SKM-1 (cell line): ENCODE measurements at regions not wholly inside any gene's neighbourhood (a gene's known extent, or its start where the extent isn't known, plus 50 kb on each side); places are given as distances from the start of the nearest gene placed in this dataset.

ENCODE experiments used
- DNase-seq: peaks from one replicate; lab custom pipeline; 2025; ENCODE audit not compliant: unreplicated experiment; lab: John Stamatoyannopoulos, UW

DNA sequence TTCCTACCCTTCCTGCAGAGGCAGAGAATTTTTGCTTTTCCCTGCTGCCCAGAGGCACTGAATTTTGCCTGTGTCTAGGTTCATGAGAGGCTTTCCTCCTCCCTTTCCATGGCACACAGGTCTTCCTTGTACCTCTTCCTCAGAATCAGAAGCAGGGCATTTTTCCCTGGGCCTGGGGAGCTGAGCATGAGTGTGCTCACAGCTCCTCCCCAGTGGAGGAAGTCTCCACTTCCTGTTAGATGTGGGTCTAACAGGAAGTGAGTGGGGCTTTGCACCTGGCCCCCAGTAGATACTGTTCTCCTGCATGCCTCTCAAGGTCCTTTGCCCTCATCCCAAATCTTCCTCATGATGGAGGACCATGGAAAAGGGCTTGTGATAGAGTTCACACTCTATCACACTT lies 297.2 kb upstream of the FIGN start:
- no peak for DNase-seq

DNA sequence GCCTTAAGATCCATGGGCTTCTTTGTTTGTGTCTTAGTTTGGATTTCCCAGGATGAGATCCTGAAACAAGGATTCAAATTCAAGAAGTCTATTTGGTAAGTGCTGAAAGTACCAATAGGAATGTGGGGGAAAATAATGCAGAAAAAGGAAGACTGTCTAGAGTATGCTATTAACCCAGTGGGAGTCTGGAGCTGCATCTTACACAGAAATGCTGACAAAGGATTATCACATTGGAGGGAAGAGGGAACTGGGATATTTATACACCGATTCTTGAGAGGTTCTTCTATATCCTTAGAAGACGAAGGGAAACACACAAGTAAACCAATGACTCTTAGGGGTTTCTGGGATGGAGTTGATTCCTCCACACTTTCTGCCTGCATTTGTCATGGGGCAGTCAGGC lies 294.8 kb upstream of the FIGN start:
- no peak for DNase-seq

GRCh38 chr2:164028814-164029534 lies 293.2 kb upstream of the FIGN start:
- DNase-seq = no peak

DNA sequence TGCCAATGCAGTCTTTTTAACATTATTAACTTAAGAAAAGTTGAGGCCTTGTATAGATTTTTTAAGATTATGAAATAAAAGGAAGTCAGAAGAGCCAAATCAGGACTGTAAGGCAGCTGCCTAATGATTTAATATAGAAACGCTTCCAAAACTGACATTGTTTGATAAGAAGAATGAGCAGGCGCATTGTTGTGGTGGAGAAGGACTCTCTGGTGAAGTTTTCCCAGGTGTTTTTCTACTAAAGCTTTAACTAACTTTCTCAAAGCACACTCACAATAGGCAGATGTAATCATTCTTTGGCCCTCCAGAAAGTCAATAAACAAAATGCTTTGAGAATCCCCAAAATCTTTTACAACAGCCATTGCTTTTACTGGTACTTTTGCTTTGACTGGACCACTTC lies 288.6 kb upstream of the FIGN start:
- DNase-seq = no peak

DNA sequence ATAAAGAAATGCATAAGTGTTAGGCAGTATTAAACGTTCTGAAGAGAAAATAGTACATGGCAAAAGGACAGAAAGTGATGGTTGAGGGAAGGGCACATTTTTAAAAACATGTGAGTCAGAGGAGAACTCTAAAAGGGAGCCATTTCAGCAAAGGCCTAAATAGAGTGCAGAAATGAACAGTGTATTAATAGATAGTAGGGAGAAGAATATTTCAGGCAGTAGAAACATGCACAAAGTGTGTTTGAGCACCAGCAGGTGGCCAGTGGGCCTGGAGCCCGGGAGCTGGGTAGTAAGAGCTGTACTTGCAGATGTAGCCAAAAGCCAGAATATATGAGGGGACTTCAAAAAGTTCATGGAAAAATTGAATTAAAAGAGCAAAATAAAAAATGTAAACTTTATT lies 288.1 kb upstream of the FIGN start:
- DNase-seq = no peak

DNA sequence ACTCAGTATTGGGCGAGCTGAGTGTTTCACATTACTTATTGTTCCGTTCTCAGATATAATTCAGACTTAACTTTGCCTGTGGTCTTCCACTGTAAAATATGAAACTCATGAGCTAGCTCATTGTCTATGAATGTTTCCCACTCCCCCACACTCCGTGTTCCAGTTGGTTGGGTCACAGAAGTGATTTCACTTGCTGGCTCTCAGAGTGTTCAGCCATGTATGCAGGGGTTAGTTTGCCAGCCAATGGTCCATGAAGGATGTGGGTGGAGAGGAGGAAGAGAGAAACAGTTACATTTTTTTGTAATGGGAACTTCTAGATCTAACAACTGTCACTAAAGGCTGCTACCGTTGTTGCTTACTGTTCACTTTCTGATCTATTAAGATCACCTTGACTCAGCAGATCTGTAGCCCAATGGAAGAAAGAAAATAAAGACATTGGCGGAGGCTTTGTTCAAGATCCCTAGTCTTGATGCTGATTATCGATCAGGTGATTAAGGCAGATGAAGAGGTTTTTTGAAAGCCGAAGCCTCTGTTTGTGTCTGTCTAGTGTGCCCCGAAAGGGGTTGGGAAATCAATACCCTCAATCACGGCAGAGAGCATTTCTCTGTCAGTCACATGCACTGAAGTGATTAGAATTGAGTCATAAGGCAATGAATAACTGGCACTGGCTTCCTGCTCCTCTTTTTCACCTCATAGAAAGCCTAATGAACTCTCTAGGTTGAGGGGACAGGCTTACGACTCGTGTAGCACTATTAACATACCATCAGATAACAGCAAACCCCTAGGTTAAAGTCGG lies 279.7 kb upstream of the FIGN start:
- no peak for DNase-seq

DNA sequence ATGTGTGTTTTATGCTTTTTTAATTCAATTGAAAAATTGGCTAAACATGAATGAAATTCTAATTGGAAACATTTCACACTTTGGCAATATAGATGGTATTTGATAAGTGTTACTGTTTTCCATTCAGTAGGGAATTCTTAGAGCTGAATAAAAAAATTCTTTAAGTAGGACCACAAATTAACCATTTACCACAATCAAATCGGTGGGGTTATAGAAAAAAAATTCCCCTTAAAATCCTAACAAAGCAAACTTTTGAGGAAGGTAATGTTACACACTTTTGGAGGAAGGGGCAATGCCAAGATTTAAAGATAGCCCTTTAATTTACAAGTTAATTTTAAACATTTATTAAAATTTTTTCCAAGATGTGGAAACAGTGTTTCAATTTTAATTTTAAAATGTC lies 279.0 kb upstream of the FIGN start:
- DNase-seq = no peak

GRCh38 chr2:164014068-164014731 lies 278.4 kb upstream of the FIGN start:
- DNase-seq = no peak

DNA sequence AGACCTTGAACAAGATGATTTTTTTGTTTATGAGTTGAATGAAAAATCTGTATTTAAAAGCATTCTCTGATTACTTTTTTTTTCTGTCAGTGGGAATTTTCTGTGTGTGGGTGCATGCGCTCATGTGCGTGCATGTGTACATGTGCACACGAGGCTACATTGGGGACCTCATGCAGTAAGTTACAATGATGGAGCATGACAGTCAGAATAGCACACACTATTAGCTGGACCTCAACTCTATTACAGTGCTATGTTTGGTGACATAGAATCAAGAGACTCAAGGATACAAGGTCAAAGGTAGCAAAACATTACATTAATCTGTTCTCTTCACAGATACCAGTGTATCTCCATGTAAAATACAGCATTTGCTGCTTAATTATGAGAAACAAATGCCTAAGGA lies 276.8 kb upstream of the FIGN start:
- no peak for DNase-seq

DNA sequence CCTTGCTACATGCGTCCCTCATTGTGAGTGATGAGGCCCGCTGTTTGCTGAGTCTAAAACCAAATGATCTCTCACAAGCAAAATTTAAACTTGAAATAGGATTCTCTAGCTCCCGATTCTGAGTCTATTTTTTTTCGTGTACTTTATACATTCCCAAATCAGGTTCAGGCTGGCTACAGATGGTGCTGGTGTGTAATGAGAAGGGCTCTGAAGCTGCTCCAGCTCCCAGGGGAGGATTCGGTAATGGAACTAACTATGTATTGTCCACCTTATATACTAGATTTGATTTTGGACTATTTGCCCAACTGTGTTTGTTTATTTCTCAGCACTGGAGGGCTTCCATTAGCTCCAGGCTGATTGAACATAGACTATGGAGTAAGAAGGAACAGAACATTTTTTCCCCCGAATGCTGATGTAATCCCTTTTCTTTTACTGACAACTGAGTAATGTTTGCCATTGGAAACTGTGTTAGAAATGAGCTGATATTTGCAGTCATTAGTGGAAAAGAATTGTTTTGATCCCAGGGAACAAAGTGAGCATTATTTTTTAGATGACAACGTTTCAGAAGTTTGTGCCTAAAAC lies 274.0 kb upstream of the FIGN start:
- no peak for DNase-seq

DNA sequence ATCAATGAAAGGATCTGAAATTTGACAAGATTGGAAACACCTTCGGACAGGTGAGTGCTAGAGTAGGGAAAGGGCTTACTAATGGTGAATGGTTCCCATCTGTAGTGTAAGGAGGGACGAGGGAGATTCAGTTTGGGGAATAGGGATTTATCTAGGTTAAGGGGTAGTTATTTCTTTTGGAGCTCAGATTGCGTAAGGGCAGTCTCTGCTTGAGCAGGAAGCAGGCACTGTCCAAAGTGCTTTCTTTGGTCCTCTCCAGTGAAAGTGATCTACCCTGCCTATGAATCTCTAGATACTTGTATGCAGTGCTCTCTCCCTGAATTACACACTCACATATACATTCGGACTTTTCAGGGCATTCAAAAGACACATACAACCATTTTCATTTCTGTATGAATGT lies 272.9 kb upstream of the FIGN start:
- DNase-seq = no peak

DNA sequence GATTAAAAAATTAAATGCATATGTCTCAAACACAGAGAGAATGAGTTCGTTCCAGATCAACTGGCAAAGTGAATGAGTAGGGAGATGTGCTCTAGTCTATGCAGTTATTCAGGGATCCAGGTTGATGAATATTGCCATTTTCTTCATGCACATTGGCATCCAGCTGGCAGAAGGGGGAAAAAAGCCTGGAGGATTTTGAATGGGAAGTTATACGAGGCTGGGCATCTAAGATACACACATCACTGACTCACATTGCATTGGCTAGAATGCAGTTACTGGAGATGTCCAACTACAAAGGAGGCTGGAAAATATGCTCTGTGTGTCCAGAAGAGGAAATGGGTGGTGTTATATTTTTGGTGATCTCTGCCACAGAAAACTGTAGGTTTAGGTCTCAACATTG lies 270.9 kb upstream of the FIGN start:
- no peak for DNase-seq

- DNase-seq = no peak
These were observed 264.4 kb upstream of the FIGN start for GRCh38 chr2:164000176-164000575.

GRCh38 chr2:163997466-163997865 lies 261.7 kb upstream of the FIGN start:
- DNase-seq = no peak

DNA sequence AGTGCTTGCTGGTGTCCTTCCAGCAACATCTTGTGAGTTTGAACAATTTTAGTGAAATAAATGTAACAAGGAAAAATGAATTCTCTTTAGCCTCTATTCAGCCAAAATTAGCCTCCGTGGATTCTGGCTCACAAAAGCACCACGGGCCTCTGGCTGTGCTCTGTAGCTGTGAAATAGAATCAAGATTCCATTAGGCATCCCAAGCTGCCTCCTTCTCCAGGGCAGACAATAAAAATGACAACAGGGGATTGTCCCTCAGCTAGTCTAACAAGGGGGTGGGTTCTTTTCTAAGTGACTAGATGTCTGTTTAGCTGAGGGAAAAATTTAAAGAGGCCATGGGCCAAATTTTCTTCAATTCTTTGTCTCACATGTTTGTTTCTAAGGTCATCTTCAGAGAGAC lies 254.7 kb upstream of the FIGN start:
- DNase-seq = no peak

DNA sequence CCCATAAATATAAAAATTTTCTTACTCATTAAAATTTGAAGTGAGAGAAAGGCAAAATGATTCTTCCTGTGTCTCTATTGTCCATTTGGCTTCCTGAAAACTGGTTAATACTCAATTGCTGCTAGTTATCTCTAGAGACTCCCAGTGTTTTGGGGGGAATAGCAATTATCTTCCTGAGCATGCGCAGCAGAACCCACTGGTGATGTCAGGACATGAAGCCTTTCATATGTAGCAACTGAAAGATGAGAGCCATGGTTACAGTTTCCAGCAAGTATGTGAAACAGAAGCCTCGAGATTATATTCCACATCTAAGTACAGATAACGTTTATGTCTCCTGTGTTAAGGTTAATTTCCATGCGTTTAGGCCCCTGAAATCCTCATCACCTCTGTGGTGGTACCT lies 254.3 kb upstream of the FIGN start:
- no peak for DNase-seq

DNA sequence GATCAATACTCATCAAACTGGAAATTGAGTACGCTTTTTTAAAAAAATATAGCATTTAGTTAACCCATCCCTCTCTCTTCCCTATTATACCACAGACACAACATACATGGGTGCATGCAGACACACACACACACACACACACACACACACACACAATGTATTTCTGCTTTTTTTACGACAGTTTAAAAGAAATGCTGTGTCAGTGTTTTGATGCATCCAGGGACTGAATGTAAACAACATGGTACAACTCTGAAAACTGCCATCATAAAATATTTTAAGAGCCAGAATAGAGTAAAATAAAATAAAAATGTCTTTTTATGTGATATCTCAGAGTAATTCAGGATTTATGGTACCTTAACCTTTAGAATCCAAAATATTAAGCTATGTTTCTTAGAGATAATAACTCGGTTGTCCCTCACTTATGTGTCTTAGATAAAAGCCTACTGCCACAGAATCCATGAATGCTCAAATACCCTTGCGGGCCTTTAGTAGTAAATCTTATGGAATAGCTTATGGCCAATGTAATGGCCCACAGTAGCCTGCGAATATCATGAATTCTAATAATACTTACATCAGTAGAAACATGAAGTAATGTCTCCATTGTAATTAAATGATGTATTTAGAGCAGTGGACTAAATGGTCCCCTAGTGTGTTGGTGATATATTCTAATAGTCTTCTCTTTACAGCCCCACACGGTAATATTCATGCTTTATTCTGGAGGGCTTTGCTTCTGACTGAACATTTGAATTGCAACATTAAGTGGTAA lies 251.6 kb upstream of the FIGN start:
- no peak for DNase-seq

- DNase-seq = no peak
These were observed 249.2 kb upstream of the FIGN start for GRCh38 chr2:163984986-163985385.

- DNase-seq = no peak
These were observed 248.1 kb upstream of the FIGN start for GRCh38 chr2:163983911-163984310.

GRCh38 chr2:163982938-163983337 lies 247.1 kb upstream of the FIGN start:
- DNase-seq = no peak

- DNase-seq = no peak
These were observed 239.0 kb upstream of the FIGN start for GRCh38 chr2:163974766-163975165.
